ENCODE measurements at regions not wholly inside any gene's neighbourhood (a gene's known extent, or its start where the extent isn't known, plus 50 kb on each side); places are given as distances from the start of the nearest gene placed in this dataset.
"Not testable (repeated sequence)": the region's sequence is repeated elsewhere in the genome, so short reads cannot be mapped to it uniquely, and the experiment has no call there.

DNA sequence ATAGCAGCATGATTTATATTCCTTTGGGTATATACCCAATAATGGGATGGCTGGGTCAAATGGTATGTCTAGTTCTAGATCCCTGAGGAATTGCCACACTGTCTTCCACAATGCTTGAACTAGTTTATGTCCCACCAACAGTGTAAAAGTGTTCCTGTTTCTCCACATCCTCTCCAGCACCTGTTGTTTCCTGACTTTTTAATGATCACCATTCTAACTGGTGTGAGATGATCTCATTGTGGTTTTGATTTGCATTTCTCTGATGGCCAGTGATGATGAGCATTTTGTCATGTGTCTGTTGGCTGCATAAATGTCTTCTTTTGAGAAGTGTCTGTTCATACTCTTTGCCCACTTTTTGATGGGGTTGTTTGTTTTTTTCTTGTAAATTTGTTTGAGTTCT, 54.0 kb upstream of the GPR89A start:
- in situ Hi-C loops (cut with HindIII; ENCODE audit: low pct_ligation_motif_present, low pct_unique_long_range_greater_than_20kb, low sequenced_read_pairs); DNase-seq: not testable (repeated sequence)

DNA sequence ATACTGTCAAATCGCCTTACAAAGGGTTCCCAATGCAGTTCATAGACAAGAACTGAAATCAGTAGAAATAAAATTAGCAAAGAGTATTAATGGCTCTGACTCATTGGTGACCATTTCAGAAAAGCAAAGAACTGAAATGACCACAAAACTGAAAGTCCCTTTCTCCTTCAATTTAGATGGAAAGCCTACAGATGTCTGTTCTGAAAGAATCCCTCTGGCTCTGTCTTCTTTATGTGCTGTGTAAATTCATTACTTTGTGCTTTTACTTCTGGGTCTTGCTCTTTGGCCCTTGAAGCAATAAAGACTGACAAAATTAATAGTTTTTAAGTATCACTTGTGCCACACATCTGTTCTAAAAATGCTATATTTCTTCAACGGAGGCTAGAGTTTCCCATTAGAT, 62.7 kb upstream of the GPR89A start:
- in situ Hi-C loops (cut with HindIII; ENCODE audit: low pct_ligation_motif_present, low pct_unique_long_range_greater_than_20kb, low sequenced_read_pairs), result no loop called here
- no peak for DNase-seq

DNA sequence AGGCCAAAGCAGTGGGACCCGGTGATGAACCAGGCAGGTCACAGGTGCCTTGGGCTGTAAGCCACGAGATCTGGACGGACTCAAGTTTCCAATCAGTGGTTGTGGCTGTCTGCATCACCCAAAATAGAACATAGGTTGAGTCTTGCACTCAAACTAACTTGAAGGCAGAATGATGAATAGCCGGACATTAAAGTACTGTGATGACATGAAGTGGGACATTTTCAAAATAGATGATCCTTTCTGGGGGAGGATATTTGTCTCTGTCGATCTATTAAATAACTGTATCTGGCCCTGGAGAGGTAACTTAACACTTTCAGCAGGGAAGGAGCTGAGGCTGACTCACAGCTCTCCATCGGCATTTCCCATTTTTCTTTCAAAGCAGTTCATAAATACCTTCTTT, 66.1 kb upstream of the GPR89A start:
- DNase-seq, result peak; percentile 9
- in situ Hi-C loops (cut with HindIII; ENCODE audit: low pct_ligation_motif_present, low pct_unique_long_range_greater_than_20kb, low sequenced_read_pairs), result not testable (repeated sequence)

DNA sequence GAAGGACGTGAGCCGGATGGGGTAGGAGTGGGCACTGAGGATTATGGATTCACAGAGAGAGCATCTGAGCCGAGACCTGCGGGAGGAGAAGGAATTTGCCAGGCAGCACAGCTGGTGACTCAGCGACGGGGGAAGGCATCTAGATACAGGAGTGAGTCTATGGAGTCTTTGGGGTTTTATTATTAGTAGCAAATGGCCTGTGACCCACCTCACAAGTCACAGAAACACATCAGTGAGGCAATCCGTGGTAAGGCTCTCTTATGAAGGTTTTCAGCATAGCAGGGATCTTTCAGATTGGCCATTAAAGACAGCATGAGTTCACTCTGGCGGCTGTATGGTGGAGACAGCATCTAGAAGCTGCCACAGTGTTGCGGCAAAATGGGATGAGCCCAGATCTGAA, 66.5 kb upstream of the GPR89A start:
- in situ Hi-C loops (cut with HindIII; ENCODE audit: low pct_ligation_motif_present, low pct_unique_long_range_greater_than_20kb, low sequenced_read_pairs), result not testable (repeated sequence)
- peak; percentile 69 for DNase-seq

DNA sequence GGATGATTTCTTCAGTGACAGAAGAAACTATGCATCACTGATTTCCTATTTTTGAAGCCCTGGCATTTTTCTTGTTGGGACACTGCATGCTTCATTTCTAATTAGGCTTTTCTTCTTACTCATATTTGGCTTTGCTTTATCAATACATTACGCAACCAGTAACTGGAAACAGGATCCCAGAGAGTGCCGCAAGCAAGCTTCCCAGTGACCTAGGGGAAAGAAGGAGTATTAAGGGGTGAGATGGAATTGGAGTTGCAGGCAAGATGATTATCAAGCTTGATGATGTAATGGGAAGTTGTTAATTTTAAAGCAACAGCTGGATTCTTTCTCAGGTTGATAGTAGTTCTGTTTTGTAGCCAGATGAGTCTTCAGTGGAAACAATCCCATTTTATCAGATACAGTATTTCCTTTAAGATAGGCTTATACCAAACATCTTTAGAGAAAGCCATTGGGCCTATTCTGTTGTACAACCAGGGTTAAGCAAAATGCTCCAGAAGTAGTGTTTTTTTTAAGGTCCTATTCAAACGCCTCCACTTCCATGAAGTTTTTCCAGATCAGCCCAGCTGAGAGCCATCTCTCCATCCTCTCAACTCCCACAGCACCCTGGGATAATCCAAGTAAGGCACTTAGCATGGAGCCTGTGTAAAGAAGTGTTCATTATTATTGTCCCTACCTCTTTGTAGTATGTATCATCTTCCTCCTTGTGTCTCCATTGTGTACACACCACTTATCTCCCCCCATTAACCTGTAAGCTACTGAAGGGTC, 69.5 kb upstream of the GPR89A start:
- DNase-seq; in situ Hi-C loops (cut with HindIII; ENCODE audit: low pct_ligation_motif_present, low pct_unique_long_range_greater_than_20kb, low sequenced_read_pairs): not testable (repeated sequence)

DNA sequence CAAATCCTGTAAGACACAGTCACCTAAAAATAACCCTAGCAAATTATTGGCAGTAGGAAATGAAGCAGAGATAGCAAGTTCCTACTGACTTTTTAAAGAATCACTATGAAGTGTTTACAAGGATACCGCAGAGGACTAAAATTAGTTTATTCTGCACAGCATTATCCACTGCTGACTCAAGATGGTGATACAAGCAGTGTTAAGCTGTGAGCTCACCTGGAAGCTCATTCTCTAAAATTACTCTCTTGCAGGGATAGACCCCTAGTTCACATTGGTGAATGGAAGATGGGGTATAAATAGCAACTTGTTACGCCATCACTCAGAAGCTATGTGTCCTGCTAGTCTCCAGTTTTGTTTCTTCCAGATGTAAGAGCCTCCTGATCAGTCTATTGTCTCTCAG, 70.8 kb upstream of the GPR89A start:
- DNase-seq; in situ Hi-C loops (cut with HindIII; ENCODE audit: low pct_ligation_motif_present, low pct_unique_long_range_greater_than_20kb, low sequenced_read_pairs): not testable (repeated sequence)

DNA sequence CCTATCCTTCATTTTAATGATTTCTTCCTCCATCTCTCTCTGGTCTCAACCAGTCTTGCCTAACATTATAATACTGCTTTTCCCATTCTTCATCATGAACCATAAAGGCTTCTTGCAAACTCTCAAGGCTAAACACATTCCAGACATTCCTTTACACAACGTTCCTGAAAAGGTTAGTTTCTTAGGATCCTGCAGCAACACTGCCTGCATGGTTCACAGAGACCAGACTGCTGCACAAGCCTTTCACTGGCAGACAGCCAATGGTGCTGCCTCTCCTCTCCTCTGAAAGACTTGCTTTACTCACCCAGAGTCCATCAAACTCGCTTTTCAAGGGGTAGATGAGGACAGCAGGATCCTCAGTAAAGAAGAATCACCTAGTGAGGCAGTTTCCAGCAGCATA, 72.3 kb upstream of the GPR89A start:
- DNase-seq, result peak; percentile 78
- in situ Hi-C loops (cut with HindIII; ENCODE audit: low pct_ligation_motif_present, low pct_unique_long_range_greater_than_20kb, low sequenced_read_pairs), result not testable (repeated sequence)

DNA sequence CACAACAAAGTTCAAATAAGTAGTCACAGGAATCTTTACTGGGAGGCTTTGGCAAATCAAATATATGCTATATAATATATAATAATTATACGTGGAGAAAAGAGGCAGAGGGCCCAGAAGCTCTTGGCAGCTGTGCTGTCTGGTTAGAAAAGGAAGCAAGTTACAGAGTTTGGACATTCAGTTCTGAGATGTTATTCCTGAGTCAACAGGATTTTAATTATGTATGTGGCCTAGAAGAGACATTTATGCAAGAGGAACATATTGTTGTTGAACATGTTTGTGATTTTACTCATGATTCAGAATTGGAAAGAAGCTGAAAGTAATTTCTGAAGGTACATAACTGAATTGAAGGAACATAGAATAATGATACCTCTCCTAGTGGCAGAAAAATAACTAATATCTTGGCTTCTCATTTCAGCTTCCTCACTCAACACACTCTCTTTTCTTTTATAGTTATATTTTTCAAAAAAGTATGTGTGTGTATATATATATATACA, 79.7 kb upstream of the GPR89A start:
- in situ Hi-C loops (cut with HindIII; ENCODE audit: low pct_ligation_motif_present, low pct_unique_long_range_greater_than_20kb, low sequenced_read_pairs); DNase-seq: not testable (repeated sequence)

DNA sequence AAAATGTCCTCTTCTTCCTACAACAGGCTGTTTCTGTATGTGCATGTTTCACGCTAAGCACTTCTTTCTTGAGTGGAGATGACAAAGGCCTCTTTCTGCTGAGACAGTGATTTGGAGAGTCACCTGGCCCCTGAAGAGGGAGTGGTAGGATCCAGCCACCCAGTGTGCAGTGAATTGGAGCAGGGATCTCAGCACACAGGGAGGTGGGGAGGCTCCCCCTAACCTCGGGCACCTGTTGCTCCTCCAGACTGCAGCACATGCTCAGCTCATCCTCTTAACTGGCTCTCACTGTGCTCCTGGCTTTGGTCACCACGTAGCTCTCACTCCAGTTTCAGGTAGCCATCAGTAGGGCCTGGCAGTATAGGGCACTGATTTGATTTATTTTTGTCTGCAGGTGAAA, 87.6 kb upstream of the GPR89A start:
- in situ Hi-C loops (cut with HindIII; ENCODE audit: low pct_ligation_motif_present, low pct_unique_long_range_greater_than_20kb, low sequenced_read_pairs); DNase-seq: not testable (repeated sequence)

DNA sequence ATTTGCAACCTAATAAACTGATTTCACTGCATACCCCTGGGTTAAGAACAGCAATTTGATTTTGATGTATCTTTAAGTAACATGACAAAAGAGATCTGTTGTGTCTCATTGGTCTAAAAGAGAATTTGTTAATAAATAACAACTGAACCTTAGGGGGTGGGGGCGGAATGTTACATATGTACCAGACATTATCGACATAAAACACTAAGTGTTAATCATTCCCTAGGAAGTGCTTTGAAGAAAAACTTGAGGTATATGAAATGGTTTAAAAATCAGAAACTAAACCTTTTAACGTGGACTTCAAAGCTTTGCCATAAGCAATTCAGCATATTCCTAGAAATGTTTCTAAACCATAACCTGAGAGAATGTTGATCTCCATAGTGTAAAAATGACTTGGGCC, 88.5 kb upstream of the GPR89A start:
- in situ Hi-C loops (cut with HindIII; ENCODE audit: low pct_ligation_motif_present, low pct_unique_long_range_greater_than_20kb, low sequenced_read_pairs); DNase-seq: not testable (repeated sequence)

DNA sequence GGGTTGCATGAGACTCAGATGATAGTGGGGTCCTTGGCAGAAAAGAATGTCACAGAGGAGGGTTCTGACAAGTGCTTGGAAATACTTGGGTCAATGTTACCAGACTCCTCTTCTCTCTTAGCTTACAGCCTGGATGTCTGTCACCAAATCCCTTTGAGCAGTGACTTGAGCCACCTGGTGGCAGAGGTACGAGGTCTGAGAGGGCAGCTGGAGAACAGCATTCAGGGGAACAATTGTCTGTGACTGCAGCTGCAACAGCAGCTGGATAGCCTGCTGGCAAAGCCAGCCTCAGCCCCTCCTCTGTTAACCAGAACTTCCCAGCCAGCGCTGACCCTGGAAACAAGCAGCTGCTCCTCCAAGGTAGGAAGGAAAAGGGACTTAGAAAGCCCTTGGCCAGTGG, 87.6 kb upstream of the NBPF20 start:
- DNase-seq, result not testable (repeated sequence)

DNA sequence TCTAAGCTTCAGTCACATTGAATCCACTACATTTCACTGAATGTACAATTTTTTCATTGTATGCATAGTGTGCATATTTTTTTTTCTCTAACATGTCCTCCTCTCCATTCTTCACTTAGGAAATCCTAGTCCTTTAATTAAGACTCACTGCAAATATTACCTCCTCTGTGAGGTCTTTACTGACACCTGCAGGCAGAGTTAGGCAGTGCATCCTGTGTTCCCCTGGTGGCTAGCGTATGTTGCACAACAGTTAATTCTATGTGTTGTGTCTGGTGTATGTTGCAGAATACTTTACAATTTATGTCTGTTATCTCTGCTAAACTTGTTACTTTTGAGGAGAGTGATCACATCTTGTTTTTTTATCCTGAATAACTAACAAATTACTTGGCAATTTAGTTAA, 82.7 kb upstream of the NBPF20 start:
- DNase-seq; in situ Hi-C loops (cut with HindIII; ENCODE audit: low pct_ligation_motif_present, low pct_unique_long_range_greater_than_20kb, low sequenced_read_pairs): not testable (repeated sequence)

More for the DNA sequence above, 87.6 kb upstream of the NBPF20 start:
- in situ Hi-C loops (cut with HindIII; ENCODE audit: low pct_ligation_motif_present, low pct_unique_long_range_greater_than_20kb, low sequenced_read_pairs), result not testable (repeated sequence)

DNA sequence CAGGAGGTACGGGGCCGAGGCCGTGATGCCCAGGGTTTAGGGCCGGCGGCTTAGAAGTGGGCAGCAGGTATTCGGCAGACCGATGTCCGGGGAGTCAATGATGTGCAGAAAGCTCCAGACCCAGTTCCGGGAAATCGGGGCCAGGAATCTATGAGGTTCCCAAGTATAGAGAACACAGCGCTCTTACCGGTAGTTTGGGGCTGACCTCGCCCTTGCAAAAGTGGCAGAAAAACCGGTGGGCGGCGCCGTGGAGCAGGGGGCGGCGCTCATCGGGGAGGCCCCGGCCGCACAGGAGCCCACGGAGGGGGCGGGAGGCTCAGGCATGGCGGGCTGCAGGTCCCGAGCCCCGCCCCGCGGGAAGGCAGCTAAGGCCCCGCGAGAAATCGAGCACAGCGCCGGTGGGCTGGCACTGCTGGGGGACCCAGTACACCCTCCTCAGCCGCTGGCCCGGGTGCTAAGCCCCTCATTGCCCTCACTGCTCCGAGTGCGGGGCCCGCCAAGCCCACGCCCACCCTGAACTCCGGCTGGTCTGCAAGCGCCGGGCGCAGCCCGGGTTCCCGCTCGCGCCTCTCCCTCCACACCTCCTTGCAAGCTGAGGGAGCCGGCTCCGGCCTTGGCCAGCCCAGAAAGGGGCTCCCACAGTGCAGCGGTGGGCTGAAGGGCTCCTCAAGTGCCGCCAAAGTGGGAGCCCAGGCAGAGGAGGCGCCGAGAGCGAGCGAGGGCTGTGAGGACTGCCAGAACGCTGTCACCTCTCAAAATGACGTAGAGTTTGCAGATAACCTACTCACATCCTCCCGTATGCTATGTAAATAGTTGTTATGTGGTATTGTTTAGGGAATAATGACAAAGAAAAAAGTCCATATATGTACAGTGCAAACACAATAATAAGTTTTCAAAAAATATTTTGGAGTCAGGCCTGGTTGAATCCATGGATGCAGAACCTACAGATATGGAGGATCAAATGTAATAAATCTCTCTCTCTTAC, 80.6 kb upstream of the NBPF20 start:
- in situ Hi-C loops (cut with HindIII; ENCODE audit: low pct_ligation_motif_present, low pct_unique_long_range_greater_than_20kb, low sequenced_read_pairs); DNase-seq: not testable (repeated sequence)

DNA sequence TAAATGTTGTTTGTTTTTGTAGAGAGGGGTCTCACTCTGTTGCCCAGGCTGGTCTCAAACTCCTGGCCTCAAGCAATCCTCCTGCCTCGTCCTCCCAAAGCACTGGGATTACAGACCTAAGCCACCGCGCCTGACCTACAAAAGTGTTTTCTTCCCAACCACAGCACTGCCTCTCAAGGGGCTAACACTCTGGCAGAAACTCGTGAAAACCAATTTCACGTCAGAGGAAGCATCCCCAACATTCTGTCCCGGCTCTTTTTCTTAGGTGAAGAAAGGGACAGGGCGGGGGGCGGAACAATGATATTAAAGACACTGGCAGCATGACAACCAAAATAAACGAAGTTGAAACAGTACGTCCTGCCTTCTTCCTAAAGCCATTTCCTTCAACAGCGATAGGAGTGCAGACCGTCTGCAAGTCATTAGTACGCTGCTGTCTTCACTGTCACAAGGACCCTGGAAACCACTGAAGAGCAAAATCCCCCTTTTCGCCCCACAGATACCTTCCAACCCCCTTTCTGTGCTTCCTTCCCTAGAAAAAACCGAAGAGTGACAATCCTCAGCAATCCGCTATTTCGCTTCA, 79.5 kb upstream of the NBPF20 start:
- in situ Hi-C loops (cut with HindIII; ENCODE audit: low pct_ligation_motif_present, low pct_unique_long_range_greater_than_20kb, low sequenced_read_pairs); DNase-seq: not testable (repeated sequence)

DNA sequence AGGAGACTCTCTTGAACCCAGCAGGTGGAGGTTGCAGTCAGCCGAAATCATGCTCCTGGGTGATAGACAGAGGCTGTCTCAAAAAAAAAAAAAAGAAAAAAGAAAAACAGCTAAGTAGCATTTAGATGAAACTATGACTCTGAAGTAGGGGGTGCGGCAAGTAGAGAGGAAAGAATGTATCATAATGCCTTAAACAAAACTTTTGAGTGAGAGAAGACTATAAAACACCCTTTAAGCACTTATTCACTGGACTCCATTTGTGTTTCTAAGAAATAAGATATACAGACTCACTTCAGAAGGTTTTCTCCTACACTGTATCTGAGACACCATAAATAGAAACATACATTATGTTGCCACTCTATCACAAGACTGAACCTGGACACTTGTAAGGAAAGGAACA, 78.9 kb upstream of the NBPF20 start:
- in situ Hi-C loops (cut with HindIII; ENCODE audit: low pct_ligation_motif_present, low pct_unique_long_range_greater_than_20kb, low sequenced_read_pairs); DNase-seq: not testable (repeated sequence)

DNA sequence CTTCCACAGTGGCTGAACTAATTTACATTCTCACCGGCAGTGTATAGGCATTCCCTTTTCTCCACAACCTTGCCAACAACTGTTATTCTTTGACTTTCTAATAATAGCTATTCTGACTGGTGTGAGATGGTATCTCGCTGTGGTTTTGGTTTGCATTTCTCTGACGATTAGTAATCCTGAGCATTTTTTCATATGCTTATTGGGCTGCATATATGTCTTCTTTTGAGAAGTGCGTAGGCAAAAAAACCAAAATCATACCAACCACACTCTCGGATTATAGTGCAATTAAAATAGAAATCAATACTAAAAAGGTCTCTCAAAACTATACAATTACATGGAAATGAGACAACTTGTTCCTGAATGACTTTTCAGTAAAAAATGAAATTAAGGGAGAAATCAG, 74.8 kb upstream of the NBPF20 start:
- DNase-seq; in situ Hi-C loops (cut with HindIII; ENCODE audit: low pct_ligation_motif_present, low pct_unique_long_range_greater_than_20kb, low sequenced_read_pairs): not testable (repeated sequence)

DNA sequence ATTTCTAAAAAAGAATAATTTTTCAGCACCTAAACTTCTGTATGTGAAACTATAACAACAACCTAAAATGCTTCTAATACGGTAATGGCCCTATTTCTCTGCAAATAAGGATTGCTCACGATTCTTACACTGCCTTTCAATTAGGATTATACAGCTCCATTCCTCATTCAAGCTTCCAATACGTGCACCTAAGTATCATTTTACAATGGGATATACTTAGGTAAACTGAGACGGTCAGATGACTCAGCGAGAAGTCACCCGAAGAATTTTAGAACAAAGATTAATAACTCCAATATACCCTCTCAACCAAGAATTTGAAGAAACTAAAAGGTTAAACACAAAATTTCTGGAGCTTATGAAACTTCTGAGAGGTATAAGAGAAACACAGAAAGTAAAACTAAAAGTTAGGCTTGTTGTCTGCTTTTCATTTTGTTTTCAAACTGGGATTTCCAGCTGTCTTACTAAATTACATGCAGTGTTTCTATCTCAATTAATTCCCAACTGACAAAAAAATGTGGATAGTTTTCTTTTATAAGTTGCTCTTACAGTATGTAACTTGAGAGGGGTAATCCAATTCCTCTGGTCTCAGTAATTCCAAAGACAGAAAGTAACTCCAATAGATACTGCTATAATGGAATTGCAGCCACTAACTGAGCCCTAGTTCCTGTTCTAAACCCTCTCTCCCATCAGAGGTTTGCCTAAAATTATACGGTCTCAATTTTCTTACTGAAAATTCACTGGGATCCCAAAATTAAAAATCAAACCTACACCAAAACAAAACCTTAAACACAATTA, 69.9 kb upstream of the NBPF20 start:
- in situ Hi-C loops (cut with HindIII; ENCODE audit: low pct_ligation_motif_present, low pct_unique_long_range_greater_than_20kb, low sequenced_read_pairs); DNase-seq: not testable (repeated sequence)
